Adrenal gland (tissue), 9 donors: ENCODE measurements at regions not wholly inside any gene's neighbourhood (a gene's known extent, or its start where the extent isn't known, plus 50 kb on each side); places are given as distances from the start of the nearest gene placed in this dataset.

Source experiments
- DNase-seq, 7 donors: peaks; one replicate each; pipeline ENCODE4 v3.0.0-alpha.2; 2019 to 2020
- H3K27ac ChIP-seq, 5 donors: fragments of 200-600 bp; sonication (generic) in 4 of 5; 1 replicate in 3 of 5; 2 replicates in 2 of 5; pipeline versions ENCODE4 v1.5.1 to v1.8.0; 2016 to 2020; ENCODE audit warnings: mild to moderate bottlenecking in 1 of 5
- H3K27me3 ChIP-seq: fragments of 200-600 bp; 2 replicates; pipeline ENCODE4 v1.8.0; 2021
- H3K36me3 ChIP-seq, 2 donors: fragments of 200-600 bp; replicated peaks in 1 of 2; 1 replicate in 1 of 2; 2 replicates in 1 of 2; pipeline versions ENCODE4 v1.5.1 to v1.8.0; 2018 to 2022
- H3K4me1 ChIP-seq, 2 donors: fragments of 200-600 bp; replicated peaks in 1 of 2; 1 replicate in 1 of 2; 2 replicates in 1 of 2; pipeline versions ENCODE4 v1.5.1 to v1.8.0; 2018 to 2021
- H3K4me3 ChIP-seq, 4 donors: fragments of 200-600 bp; sonication (generic) in 3 of 4; one replicate each; pipeline ENCODE4 v1.5.1; 2016 to 2018
- H3K9me3 ChIP-seq, 3 donors: fragments of 200-600 bp; sonication (generic) in 1 of 3; replicated peaks in 1 of 3; 1 replicate in 2 of 3; 2 replicates in 1 of 3; pipeline versions ENCODE4 v1.5.1 to v1.8.0; 2016 to 2021
- POLR2A ChIP-seq, 2 donors: fragments of 450-650 bp; IDR thresholded peaks; one replicate each; pipeline ENCODE4 v1.6.1; 2017; ENCODE audit warnings: antibody characterized with exemption in 2 of 2, mild to moderate bottlenecking in 2 of 2, moderate library complexity in 1 of 2
- WGBS, 4 donors: extraction: QIAGEN DNeasy Blood & Tissue Kit in 2 of 4; methylation state at CpG; one replicate each; pipeline versions ENCODE4 v1.1.5 to v1.1.7; 2013 to 2017; 5-methylcytosine and 5-hydroxymethylcytosine counted together
- intact Hi-C, 2 donors: fragments of 100-400 bp; cut with DNase I; formaldehyde crosslinking; loops; one replicate each; pipeline versions ENCODE4 v1.14.1 to v1.15.0; 2022 to 2023
- TF ChIP-seq, protein P1 (sequence below), 6 experiments: fragments of 450-650 bp in 4 of 6; fragments of 200-600 bp in 2 of 6; sonication (generic) in 1 of 6; IDR thresholded peaks; 1 replicate in 5 of 6; 2 replicates in 1 of 6; pipeline versions ENCODE4 v1.5.1 to v1.8.0; 2016 to 2021; ENCODE audit warnings: antibody characterized with exemption in 6 of 6, mild to moderate bottlenecking in 2 of 6, moderate library complexity in 1 of 6
- donor health status: healthy with polysubstance abuse.
- donor health status: Bipolar disorder and iron deficiency.
- donor health status: DM: yes; HTN: yes; CAD: no.
- donor health status: DM: no; HTN: no; CAD: no.
- donor health status: DM: no; HTN: no; CAD: no.

DNA sequence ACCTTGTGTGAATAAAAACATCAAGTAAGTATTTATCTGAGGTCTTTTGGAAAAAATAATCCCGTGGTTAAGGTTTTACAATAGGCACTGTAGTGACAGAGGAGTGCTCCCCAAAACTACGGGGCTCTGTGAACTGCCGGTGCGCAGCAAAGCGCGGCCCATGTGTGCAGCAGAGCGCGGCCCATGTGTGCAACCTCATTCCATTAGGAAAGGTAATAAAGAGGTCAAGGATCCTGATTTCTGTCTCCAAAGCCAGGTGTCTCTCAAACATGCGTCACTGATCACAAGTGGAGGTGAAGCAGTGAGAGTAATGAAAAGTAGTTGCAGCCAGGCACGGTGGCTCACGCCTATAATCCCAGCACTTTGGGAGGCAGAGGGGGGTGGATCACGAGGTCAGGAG lies 58.7 kb downstream of the MRPL57 start:
- Histone ChIP-seq H3K4me1 (no peaks in the 10 kb centered on the region), H3K36me3 (no peaks in the 10 kb centered on the region), H3K27ac (no peak overlapping the region), H3K9me3 (no peaks in the 10 kb centered on the region), H3K27me3 (no peaks in the 10 kb centered on the region), H3K4me3 (no peak overlapping the region)
- TF ChIP-seq, protein P1, sequence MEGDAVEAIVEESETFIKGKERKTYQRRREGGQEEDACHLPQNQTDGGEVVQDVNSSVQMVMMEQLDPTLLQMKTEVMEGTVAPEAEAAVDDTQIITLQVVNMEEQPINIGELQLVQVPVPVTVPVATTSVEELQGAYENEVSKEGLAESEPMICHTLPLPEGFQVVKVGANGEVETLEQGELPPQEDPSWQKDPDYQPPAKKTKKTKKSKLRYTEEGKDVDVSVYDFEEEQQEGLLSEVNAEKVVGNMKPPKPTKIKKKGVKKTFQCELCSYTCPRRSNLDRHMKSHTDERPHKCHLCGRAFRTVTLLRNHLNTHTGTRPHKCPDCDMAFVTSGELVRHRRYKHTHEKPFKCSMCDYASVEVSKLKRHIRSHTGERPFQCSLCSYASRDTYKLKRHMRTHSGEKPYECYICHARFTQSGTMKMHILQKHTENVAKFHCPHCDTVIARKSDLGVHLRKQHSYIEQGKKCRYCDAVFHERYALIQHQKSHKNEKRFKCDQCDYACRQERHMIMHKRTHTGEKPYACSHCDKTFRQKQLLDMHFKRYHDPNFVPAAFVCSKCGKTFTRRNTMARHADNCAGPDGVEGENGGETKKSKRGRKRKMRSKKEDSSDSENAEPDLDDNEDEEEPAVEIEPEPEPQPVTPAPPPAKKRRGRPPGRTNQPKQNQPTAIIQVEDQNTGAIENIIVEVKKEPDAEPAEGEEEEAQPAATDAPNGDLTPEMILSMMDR (IDR thresholded peaks at IDR 0.05), result no peak
- no peak for TF ChIP-seq POLR2A (IDR thresholded peaks at IDR 0.05)
- WGBS, 4 donors, result 77 to 88% (median 80%) methylated on average over 12 of the region's 12 CpGs
- no peak for DNase-seq
- intact Hi-C loops, result no loop called here

DNA sequence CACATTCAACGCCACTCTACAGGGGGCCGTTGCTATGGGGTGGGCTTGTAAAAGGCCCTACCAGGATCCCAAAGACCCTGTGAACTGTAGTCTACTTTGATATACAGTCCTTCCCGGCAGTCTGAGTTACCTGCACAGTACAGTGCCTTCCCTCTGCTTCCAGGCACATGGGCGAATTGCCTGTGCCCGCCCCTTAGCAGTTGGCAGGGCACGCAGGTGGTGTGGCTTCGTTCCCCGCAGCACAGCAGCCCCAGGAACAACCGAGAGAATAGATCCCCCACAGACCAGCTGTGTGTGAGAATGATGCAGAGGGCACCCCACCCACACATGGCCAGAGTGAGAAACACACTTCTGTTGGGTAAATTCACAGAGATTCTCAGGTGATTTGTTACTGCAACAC lies 60.6 kb downstream of the MRPL57 start:
- TF ChIP-seq, protein P1 (IDR thresholded peaks at IDR 0.05), result no peak
- no peak for TF ChIP-seq POLR2A (IDR thresholded peaks at IDR 0.05)

DNA sequence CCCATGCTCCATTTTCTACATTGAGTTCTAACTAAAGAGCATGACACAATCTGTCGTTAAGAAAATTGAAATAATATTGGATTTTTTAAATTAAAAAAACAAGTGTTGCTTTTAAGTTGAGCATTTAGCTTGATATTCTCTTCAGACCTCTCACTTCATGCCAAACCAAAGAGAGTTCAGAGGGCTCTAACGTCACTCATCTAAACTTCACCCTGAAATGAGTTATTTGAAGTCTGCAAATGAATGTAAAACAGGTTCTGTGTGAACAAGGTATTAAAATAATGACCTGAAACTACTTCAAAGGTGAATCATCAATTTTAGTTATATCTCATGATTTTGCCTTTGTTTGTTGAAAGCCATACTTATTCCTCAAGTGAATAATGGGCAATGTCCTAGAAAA lies 61.8 kb downstream of the MRPL57 start:
- 46 to 75% (median 60%) methylated on average over 2 of the region's 2 CpGs for WGBS, 4 donors
- H3K27ac ChIP-seq, result no peak overlapping the region
- no peaks in the 10 kb centered on the region for H3K27me3 ChIP-seq
- H3K4me3 ChIP-seq, result no peak overlapping the region
- intact Hi-C loops, result no loop called here
- H3K4me1 ChIP-seq, result no peaks in the 10 kb centered on the region
- H3K36me3 ChIP-seq, result no peaks in the 10 kb centered on the region
- no peaks in the 10 kb centered on the region for H3K9me3 ChIP-seq
- TF ChIP-seq POLR2A (IDR thresholded peaks at IDR 0.05), result no peak
- TF ChIP-seq, protein P1 (IDR thresholded peaks at IDR 0.05), result no peak
- DNase-seq, result no peak

More for the DNA sequence above, 60.6 kb downstream of the MRPL57 start:
- Histone ChIP-seq H3K4me3 (no peak overlapping the region), H3K36me3 (no peaks in the 10 kb centered on the region), H3K27me3 (no peaks in the 10 kb centered on the region), H3K27ac (no peak overlapping the region), H3K9me3 (no peaks in the 10 kb centered on the region), H3K4me1 (no peaks in the 10 kb centered on the region)
- DNase-seq, result no peak
- intact Hi-C loops, result no loop called here
- 77 to 90% (median 84%) methylated on average over 2 to 9 of the region's 9 CpGs for WGBS, 4 donors

DNA sequence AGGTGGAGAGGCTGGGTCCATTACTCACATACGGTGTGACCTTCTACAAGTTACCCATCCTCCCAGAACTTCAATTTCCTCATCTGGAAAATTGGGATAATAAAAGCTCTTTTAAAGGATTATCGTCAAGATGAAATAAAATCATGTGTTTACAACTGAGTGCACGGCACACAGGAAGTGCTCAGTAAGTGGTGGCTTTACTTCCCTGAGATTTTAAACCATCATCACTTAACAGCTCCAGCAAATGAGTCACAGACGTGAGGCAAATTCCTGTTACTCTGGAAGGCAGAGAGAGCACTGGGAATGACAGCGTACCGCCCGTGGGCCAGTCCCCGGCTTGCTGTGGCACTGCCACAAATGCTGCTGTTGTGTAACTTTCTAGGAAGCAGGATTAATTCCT lies 64.1 kb downstream of the MRPL57 start:
- Histone ChIP-seq H3K27me3 (no peaks in the 10 kb centered on the region), H3K4me3 (no peak overlapping the region), H3K36me3 (no peaks in the 10 kb centered on the region), H3K9me3 (no peaks in the 10 kb centered on the region), H3K4me1 (no peaks in the 10 kb centered on the region), H3K27ac (no peak overlapping the region)
- intact Hi-C loops, result no loop called here
- DNase-seq, result no peak
- 56 to 68% (median 63%) methylated on average over 8 of the region's 8 CpGs for WGBS, 4 donors
- TF ChIP-seq, protein P1 (IDR thresholded peaks at IDR 0.05), result no peak
- TF ChIP-seq POLR2A (IDR thresholded peaks at IDR 0.05), result no peak
